Fibroblast of villous mesenchyme (primary cell): ENCODE measurements at regions not wholly inside any gene's neighbourhood (a gene's known extent, or its start where the extent isn't known, plus 50 kb on each side); places are given as distances from the start of the nearest gene placed in this dataset.

Experiments
- DNase-seq: peaks from one replicate; pipeline ENCODE4 v3.0.0-alpha.2; 2010; ENCODE audit warnings: low read depth
- H3K4me3 ChIP-seq: 2 replicates; pipeline ENCODE4 v1.5.1; 2011; ENCODE audit warnings: low read depth, mild to moderate bottlenecking, low read length
- CTCF ChIP-seq: IDR thresholded peaks from 2 replicates; pipeline ENCODE4 v1.5.1; 2012; ENCODE audit warnings: low read depth, mild to moderate bottlenecking, low read length; ENCODE audit not compliant: insufficient read depth

- TF ChIP-seq CTCF: no peak
- DNase-seq: no peak
- no peak overlapping the region for H3K4me3 ChIP-seq
Measured at GRCh38 chr10:6769704-6770417, 189.8 kb upstream of the PRKCQ start.

DNA sequence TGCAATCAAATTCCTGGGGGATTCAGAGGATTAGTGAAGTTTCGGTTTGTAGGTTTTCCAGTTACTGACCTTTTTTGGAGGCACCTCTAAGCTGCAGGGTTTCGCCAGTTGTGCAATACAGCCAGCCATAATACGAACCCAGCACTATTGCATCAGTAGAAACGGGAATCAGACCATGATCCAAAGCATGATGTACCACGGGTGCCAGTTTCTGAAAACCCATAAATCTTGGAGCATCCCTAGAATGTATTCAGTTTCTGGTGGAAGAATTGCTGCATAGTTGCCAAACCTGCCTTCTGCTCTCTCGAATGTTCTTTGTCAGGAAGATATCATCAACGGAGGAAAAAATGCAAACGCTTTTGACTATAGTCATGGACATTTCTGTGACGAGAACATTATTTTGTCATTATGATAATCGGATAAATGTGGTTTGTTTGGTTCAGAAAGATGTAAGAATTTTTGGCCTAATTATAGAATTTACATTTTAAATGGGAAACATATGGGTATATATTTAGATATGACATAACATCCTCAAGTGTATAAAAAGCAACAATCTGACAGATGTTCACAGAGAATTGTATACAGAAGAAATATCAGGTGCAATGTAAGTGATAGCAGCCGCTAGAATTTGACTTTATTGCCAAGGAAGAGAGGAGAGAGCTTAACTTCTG lies 186.2 kb upstream of the PRKCQ start:
- peak; percentile 98 for DNase-seq
- H3K4me3 ChIP-seq: peak overlapping the region; percentile 16
- TF ChIP-seq CTCF: no peak

GRCh38 chr10:6763423-6763822 lies 183.3 kb upstream of the PRKCQ start:
- no peak overlapping the region for H3K4me3 ChIP-seq
- DNase-seq: no peak
- no peak for TF ChIP-seq CTCF

DNA sequence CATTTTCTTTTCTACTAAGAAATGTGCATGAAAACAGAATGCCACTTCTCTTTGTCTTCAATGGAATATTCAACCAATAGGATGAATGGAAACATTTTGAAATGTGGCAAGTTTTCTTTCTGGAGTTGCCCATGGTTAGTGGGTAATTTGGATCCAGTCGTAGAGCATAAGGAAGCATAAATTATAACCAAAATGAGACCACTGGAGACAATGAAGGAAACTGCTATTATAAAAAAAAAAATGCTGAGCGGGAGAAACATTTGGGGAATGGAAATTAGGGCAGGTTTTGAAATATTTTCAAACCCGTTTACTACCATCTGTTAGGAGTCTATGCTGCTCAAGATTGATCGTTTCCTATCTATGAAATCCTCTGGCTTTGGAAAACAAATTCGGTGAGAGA lies 182.9 kb upstream of the PRKCQ start:
- DNase-seq: no peak
- no peak for TF ChIP-seq CTCF

GRCh38 chr10:6759961-6760360 lies 179.9 kb upstream of the PRKCQ start:
- no peak for DNase-seq

More for the DNA sequence above, 182.9 kb upstream of the PRKCQ start:
- H3K4me3 ChIP-seq: no peak overlapping the region

GRCh38 chr10:6757158-6757557 lies 177.1 kb upstream of the PRKCQ start:
- DNase-seq: no peak
- H3K4me3 ChIP-seq: no peak overlapping the region
- TF ChIP-seq CTCF: no peak

More at GRCh38 chr10:6759961-6760360, 179.9 kb upstream of the PRKCQ start:
- TF ChIP-seq CTCF: no peak
- H3K4me3 ChIP-seq: no peak overlapping the region
